H9 (cell line): ENCODE measurements at regions not wholly inside any gene's neighbourhood (a gene's known extent, or its start where the extent isn't known, plus 50 kb on each side); places are given as distances from the start of the nearest gene placed in this dataset.

Source experiments
- DNase-seq: peaks from one replicate; pipeline ENCODE4 v3.0.0-alpha.2; 2017
- H2AFZ ChIP-seq: one replicate; pipeline ENCODE4 v1.6.1; 2013; ENCODE audit warnings: mild to moderate bottlenecking, low read length, control low read depth, moderate library complexity
- H2AK5ac ChIP-seq: 2 replicates; pipeline ENCODE4 v1.6.1; 2013; ENCODE audit warnings: low read length, control low read depth, mixed read lengths; ENCODE audit not compliant: insufficient read length
- H2BK120ac ChIP-seq: one replicate; pipeline ENCODE4 v1.6.1; 2013; ENCODE audit warnings: low read depth, mild to moderate bottlenecking, low read length, control low read depth, inconsistent platforms; ENCODE audit not compliant: poor library complexity, severe bottlenecking
- H2BK12ac ChIP-seq: 2 replicates; pipeline ENCODE4 v1.6.1; 2013; ENCODE audit warnings: low read length, control low read depth, mixed read lengths, low read depth; ENCODE audit not compliant: insufficient read length
- H2BK15ac ChIP-seq: 2 replicates; pipeline ENCODE4 v1.6.1; 2013; ENCODE audit warnings: low read depth, low read length, control low read depth
- H2BK20ac ChIP-seq: one replicate; pipeline ENCODE4 v1.6.1; 2013; ENCODE audit warnings: low read depth, mild to moderate bottlenecking, low read length, control low read depth, inconsistent platforms; ENCODE audit not compliant: poor library complexity, severe bottlenecking
- H2BK5ac ChIP-seq: 2 replicates; pipeline ENCODE4 v1.6.1; 2013; ENCODE audit warnings: low read length, control low read depth, mixed read lengths; ENCODE audit not compliant: insufficient read length
- H3K14ac ChIP-seq: 2 replicates; pipeline ENCODE4 v1.6.1; 2013; ENCODE audit warnings: low read length, control low read depth; ENCODE audit not compliant: insufficient read depth
- H3K18ac ChIP-seq: 2 replicates; pipeline ENCODE4 v1.6.1; 2013; ENCODE audit warnings: low read depth, mild to moderate bottlenecking, mixed read lengths, low read length, control low read depth; ENCODE audit not compliant: insufficient read length
- H3K23ac ChIP-seq: 2 replicates; pipeline ENCODE4 v1.6.1; 2013; ENCODE audit warnings: low read length, control low read depth, mixed read lengths, low read depth; ENCODE audit not compliant: insufficient read length
- H3K23me2 ChIP-seq: 2 replicates; pipeline ENCODE4 v1.6.1; 2013; ENCODE audit warnings: low read depth, mild to moderate bottlenecking, mixed read lengths, low read length, control low read depth; ENCODE audit not compliant: insufficient read length, poor library complexity, severe bottlenecking
- H3K27ac ChIP-seq: 2 replicates; pipeline ENCODE4 v1.5.1; 2013; ENCODE audit warnings: low read length, control low read depth, mixed read lengths, low read depth; ENCODE audit not compliant: insufficient read length
- H3K27me3 ChIP-seq: 2 replicates; pipeline ENCODE4 v1.6.1; 2013; ENCODE audit warnings: low read length, control low read depth, inconsistent platforms; ENCODE audit not compliant: insufficient read depth
- H3K4ac ChIP-seq: 2 replicates; pipeline ENCODE4 v1.6.1; 2013; ENCODE audit warnings: low read depth, mild to moderate bottlenecking, control low read depth, inconsistent platforms, low read length, moderate library complexity
- H3K4me1 ChIP-seq: 2 replicates; pipeline ENCODE4 v1.6.1; 2013; ENCODE audit warnings: low read length, control low read depth, inconsistent platforms; ENCODE audit not compliant: insufficient read depth
- H3K4me2 ChIP-seq: 2 replicates; pipeline ENCODE4 v1.6.1; 2013; ENCODE audit warnings: low read length, control low read depth, mixed read lengths; ENCODE audit not compliant: insufficient read length, insufficient read depth
- H3K56ac ChIP-seq: 2 replicates; pipeline ENCODE4 v1.6.1; 2013; ENCODE audit warnings: low read depth, mild to moderate bottlenecking, mixed read lengths, low read length, control low read depth; ENCODE audit not compliant: insufficient read length
- H3K79me1 ChIP-seq: 2 replicates; pipeline ENCODE4 v1.6.1; 2013; ENCODE audit warnings: low read depth, mild to moderate bottlenecking, moderate library complexity, low read length, control low read depth, inconsistent platforms; ENCODE audit not compliant: insufficient read depth, poor library complexity, severe bottlenecking
- H3K79me2 ChIP-seq: 2 replicates; pipeline ENCODE4 v1.6.1; 2013; ENCODE audit warnings: low read length, control low read depth, inconsistent platforms; ENCODE audit not compliant: insufficient read depth
- H3K9ac ChIP-seq: 2 replicates; pipeline ENCODE4 v1.6.1; 2013; ENCODE audit warnings: low read length, control low read depth, mixed read lengths; ENCODE audit not compliant: insufficient read length; ENCODE audit errors: extremely low read depth
- H3K9me3 ChIP-seq: one replicate; pipeline ENCODE4 v1.6.1; 2013; ENCODE audit warnings: low read depth, low read length, inconsistent platforms; ENCODE audit not compliant: control insufficient read depth
- H3T11ph ChIP-seq: one replicate; pipeline ENCODE4 v1.6.1; 2013; ENCODE audit warnings: mild to moderate bottlenecking, low read length, control low read depth, inconsistent platforms
- H4K20me1 ChIP-seq: one replicate; pipeline ENCODE4 v1.6.1; 2013; ENCODE audit not compliant: control insufficient read depth, insufficient read length, insufficient read depth
- H4K5ac ChIP-seq: 2 replicates; pipeline ENCODE4 v1.6.1; 2013; ENCODE audit warnings: low read depth, mild to moderate bottlenecking, mixed read lengths, low read length, control low read depth; ENCODE audit not compliant: insufficient read length
- H4K8ac ChIP-seq: replicated peaks from 2 replicates; pipeline ENCODE4 v1.6.1; 2013; ENCODE audit warnings: low read length, control low read depth, mixed read lengths, low read depth; ENCODE audit not compliant: insufficient read length
- H4K91ac ChIP-seq: 2 replicates; pipeline ENCODE4 v1.6.1; 2013; ENCODE audit warnings: low read depth, mild to moderate bottlenecking, moderate library complexity, mixed read lengths, low read length, control low read depth; ENCODE audit not compliant: insufficient read length
- H3K27ac Mint-ChIP-seq, 3 experiments: 2 replicates in 2 of 3; 3 replicates in 1 of 3; pipeline ENCODE4 v1.8.0; 2020 to 2021; ENCODE audit warnings: mixed read lengths in 3 of 3, mild to moderate bottlenecking in 1 of 3, moderate library complexity in 1 of 3
- H3K27me3 Mint-ChIP-seq: 2 replicates; pipeline ENCODE4 v1.8.0; 2021; ENCODE audit warnings: low read depth, mild to moderate bottlenecking, moderate library complexity, mixed read lengths
- H3K36me3 Mint-ChIP-seq, 3 experiments: 2 replicates in 2 of 3; 3 replicates in 1 of 3; pipeline ENCODE4 v1.8.0; 2020 to 2021; ENCODE audit warnings: low read depth in 3 of 3, mixed read lengths in 3 of 3; ENCODE audit not compliant: insufficient read depth in 1 of 3
- H3K4me1 Mint-ChIP-seq, 2 experiments: 2 replicates each; pipeline ENCODE4 v1.8.0; 2020; ENCODE audit warnings: mixed read lengths in 2 of 2
- H3K4me3 Mint-ChIP-seq, 2 experiments: 2 replicates in 1 of 2; 3 replicates in 1 of 2; pipeline ENCODE4 v1.8.0; 2020 to 2021; ENCODE audit warnings: mild to moderate bottlenecking in 2 of 2, mixed read lengths in 2 of 2, moderate library complexity in 1 of 2
- H3K9me3 Mint-ChIP-seq, 2 experiments: 2 replicates in 1 of 2; 3 replicates in 1 of 2; pipeline ENCODE4 v1.8.0; 2020; ENCODE audit warnings: mild to moderate bottlenecking in 2 of 2, mixed read lengths in 2 of 2, moderate library complexity in 1 of 2
- whole genome bisulfite sequencing: extraction: QIAGEN DNeasy Blood & Tissue Kit; methylation state at CpG from one replicate; pipeline ENCODE4 v1.1.7; 2013; ENCODE audit warnings: missing lambda C conversion rate, low lambda C conversion rate, mixed read lengths; ENCODE audit not compliant: insufficient read length; ENCODE audit errors: extremely low coverage; 5-methylcytosine and 5-hydroxymethylcytosine counted together
- TF ChIP-seq, protein P1 (sequence below): fragments of 200-600 bp; sonication (generic); conservative IDR thresholded peaks from 3 replicates; pipeline ENCODE4 v1.8.0; 2021; ENCODE audit warnings: antibody characterized with exemption, mild to moderate bottlenecking

DNA sequence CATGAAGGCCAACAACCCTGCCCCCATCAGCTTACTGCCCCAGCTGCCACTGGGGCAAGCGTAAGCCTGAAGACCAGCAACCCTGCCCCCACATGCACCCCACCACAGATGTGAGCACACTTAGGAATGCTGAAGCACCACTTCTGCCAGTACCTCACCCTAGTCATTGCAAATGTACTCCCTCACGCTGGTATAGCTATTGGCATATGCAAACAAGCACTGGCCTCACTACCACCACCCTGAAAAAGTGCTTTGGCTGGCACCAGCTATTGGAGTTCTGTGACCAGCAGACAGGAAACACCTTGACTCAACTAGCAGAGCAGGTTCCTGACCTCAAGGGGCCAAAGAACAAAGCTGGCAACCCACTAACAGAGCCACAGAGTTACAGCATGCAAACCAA lies 534.4 kb upstream of the POU3F4 start:
- no peak for DNase-seq
- no CpG with 5 or more reads among the region's 2 CpGs for WGBS
- H2BK5ac ChIP-seq = no peak overlapping the region
- peaks cover 4% of the 10 kb centered on the region; the same call in 1 of the 2 replicates for H3K4me1 ChIP-seq
- no peak overlapping the region for H3K4me3 Mint-ChIP-seq
- H3K27me3 ChIP-seq = no peaks in the 10 kb centered on the region
- H4K91ac ChIP-seq = no peak overlapping the region
- no peak overlapping the region for H2AK5ac ChIP-seq
- no peak overlapping the region for H3K4ac ChIP-seq
- no peaks in the 10 kb centered on the region for H3K79me1 ChIP-seq
- no peak overlapping the region for H3K14ac ChIP-seq
- TF ChIP-seq, protein P1, sequence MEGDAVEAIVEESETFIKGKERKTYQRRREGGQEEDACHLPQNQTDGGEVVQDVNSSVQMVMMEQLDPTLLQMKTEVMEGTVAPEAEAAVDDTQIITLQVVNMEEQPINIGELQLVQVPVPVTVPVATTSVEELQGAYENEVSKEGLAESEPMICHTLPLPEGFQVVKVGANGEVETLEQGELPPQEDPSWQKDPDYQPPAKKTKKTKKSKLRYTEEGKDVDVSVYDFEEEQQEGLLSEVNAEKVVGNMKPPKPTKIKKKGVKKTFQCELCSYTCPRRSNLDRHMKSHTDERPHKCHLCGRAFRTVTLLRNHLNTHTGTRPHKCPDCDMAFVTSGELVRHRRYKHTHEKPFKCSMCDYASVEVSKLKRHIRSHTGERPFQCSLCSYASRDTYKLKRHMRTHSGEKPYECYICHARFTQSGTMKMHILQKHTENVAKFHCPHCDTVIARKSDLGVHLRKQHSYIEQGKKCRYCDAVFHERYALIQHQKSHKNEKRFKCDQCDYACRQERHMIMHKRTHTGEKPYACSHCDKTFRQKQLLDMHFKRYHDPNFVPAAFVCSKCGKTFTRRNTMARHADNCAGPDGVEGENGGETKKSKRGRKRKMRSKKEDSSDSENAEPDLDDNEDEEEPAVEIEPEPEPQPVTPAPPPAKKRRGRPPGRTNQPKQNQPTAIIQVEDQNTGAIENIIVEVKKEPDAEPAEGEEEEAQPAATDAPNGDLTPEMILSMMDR = no peak
- no peak overlapping the region for H2BK20ac ChIP-seq
- H3K27ac Mint-ChIP-seq = no peak overlapping the region
- no peak overlapping the region for H3K9ac ChIP-seq
- peaks cover 18% of the 10 kb centered on the region for H3K9me3 ChIP-seq
- peaks cover 0 to 4% (median 0%) of the 10 kb centered on the region in 3 experiments; a peak in 1 of 7 replicates for H3K36me3 Mint-ChIP-seq
- no peak overlapping the region for H2AFZ ChIP-seq
- H4K8ac ChIP-seq = no peak overlapping the region
- peaks cover 10 to 15% of the 10 kb centered on the region in 2 experiments; a peak in 3 of 4 replicates for H3K4me1 Mint-ChIP-seq
- H3K79me2 ChIP-seq = no peaks in the 10 kb centered on the region
- no peak overlapping the region for H3K56ac ChIP-seq
- H4K5ac ChIP-seq = no peak overlapping the region
- H3T11ph ChIP-seq = no peak overlapping the region
- no peaks in the 10 kb centered on the region for H3K23me2 ChIP-seq
- no peak overlapping the region for H3K27ac ChIP-seq
- no peak overlapping the region for H2BK12ac ChIP-seq
- no peak overlapping the region for H2BK15ac ChIP-seq
- H3K18ac ChIP-seq = no peak overlapping the region
- H4K20me1 ChIP-seq = no peaks in the 10 kb centered on the region
- H2BK120ac ChIP-seq = no peak overlapping the region
- no peaks in the 10 kb centered on the region; the same call in 1 of the 2 replicates for H3K27me3 Mint-ChIP-seq
- H3K23ac ChIP-seq = no peak overlapping the region
- peaks cover 56 to 66% of the 10 kb centered on the region in 2 experiments for H3K9me3 Mint-ChIP-seq
- no peak overlapping the region for H3K4me2 ChIP-seq
